ENCODE measurements at regions not wholly inside any gene's neighbourhood (a gene's known extent, or its start where the extent isn't known, plus 50 kb on each side); places are given as distances from the start of the nearest gene placed in this dataset.

GRCh38 chr14:55523321-55523720 lies 56.7 kb upstream of the KTN1 start:
- TF ChIP-seq CTCF (IDR thresholded peaks at IDR 0.05) (no peak), EZH2 (IDR thresholded peaks at IDR 0.05; ENCODE audit: borderline replicate concordance, insufficient read depth, low read depth, low read length, poor library complexity, severe bottlenecking) (no peak)

Data from B cell (primary cell).